Mucosa of descending colon (tissue), 3 donors: ENCODE measurements at regions not wholly inside any gene's neighbourhood (a gene's known extent, or its start where the extent isn't known, plus 50 kb on each side); places are given as distances from the start of the nearest gene placed in this dataset.

Source experiments
- ATAC-seq: fragments of 200-7000 bp; cut with Tn5 transposase; one replicate; pipeline ENCODE4 v1.9.1; 2020; ENCODE audit warnings: mild to moderate bottlenecking, moderate library complexity
- DNase-seq, 3 donors: peaks; one replicate each; pipeline ENCODE4 v3.0.0-alpha.2; 2020
- H3K36me3 ChIP-seq: fragments of 200-600 bp; one replicate; pipeline ENCODE4 v1.8.0; 2021; ENCODE audit warnings: low read depth, mild to moderate bottlenecking
- H3K4me1 ChIP-seq: fragments of 200-600 bp; one replicate; pipeline ENCODE4 v1.8.0; 2021; ENCODE audit warnings: low read depth, mild to moderate bottlenecking
- H3K4me3 ChIP-seq: fragments of 200-600 bp; one replicate; pipeline ENCODE4 v1.8.0; 2021; ENCODE audit warnings: mild to moderate bottlenecking
- H3K9me3 ChIP-seq: fragments of 200-600 bp; one replicate; pipeline ENCODE4 v1.8.0; 2021; ENCODE audit warnings: mild to moderate bottlenecking
- intact Hi-C, 2 donors: fragments of 100-400 bp; cut with DNase I in 1 of 2; cut with micrococcal nuclease in 1 of 2; formaldehyde crosslinking; loops; one replicate each; pipeline versions ENCODE4 v1.11.0 to v1.11.1; 2022; cut with DNase I, micrococcal nuclease
- TF ChIP-seq, protein P1 (sequence below): fragments of 200-600 bp; IDR thresholded peaks from one replicate; pipeline ENCODE4 v1.8.0; 2022; ENCODE audit warnings: antibody characterized with exemption, mild to moderate bottlenecking
- donor health status: DM: no; HTN: no; CAD: no; lungs with moderate emphysema.
- donor health status: DM: no; HTN: no; CAD: no.
- donor health status: DM: no; HTN: yes; CAD: no.

DNA sequence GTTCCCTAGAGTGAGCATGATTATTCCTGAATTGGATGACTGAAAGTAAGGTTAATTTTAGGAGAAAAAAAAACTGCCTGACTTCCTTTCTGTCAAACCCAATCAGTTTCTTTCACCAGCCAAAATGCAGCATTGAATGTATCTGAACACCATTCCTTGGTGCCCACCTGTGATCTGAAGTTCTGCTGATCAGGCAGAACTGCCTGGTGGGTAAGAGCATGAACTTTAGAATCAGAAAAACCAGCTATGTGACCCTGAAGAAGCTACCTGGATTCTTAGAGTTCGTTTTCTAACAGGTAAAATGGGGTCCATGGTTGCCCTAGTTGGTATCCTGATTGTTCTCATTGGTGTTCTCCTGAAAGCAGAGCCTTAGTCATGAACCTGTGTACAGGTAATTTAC is 506.9 kb downstream of the MED13L start:
- DNase-seq (no peak), ATAC-seq (no peak)
- no peaks in the 10 kb centered on the region for H3K4me1 ChIP-seq
- no peaks in the 10 kb centered on the region for H3K9me3 ChIP-seq
- H3K36me3 ChIP-seq = no peaks in the 10 kb centered on the region
- no peak overlapping the region for H3K4me3 ChIP-seq
- TF ChIP-seq, protein P1, sequence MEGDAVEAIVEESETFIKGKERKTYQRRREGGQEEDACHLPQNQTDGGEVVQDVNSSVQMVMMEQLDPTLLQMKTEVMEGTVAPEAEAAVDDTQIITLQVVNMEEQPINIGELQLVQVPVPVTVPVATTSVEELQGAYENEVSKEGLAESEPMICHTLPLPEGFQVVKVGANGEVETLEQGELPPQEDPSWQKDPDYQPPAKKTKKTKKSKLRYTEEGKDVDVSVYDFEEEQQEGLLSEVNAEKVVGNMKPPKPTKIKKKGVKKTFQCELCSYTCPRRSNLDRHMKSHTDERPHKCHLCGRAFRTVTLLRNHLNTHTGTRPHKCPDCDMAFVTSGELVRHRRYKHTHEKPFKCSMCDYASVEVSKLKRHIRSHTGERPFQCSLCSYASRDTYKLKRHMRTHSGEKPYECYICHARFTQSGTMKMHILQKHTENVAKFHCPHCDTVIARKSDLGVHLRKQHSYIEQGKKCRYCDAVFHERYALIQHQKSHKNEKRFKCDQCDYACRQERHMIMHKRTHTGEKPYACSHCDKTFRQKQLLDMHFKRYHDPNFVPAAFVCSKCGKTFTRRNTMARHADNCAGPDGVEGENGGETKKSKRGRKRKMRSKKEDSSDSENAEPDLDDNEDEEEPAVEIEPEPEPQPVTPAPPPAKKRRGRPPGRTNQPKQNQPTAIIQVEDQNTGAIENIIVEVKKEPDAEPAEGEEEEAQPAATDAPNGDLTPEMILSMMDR = no peak
- intact Hi-C loops = no loop called here

DNA sequence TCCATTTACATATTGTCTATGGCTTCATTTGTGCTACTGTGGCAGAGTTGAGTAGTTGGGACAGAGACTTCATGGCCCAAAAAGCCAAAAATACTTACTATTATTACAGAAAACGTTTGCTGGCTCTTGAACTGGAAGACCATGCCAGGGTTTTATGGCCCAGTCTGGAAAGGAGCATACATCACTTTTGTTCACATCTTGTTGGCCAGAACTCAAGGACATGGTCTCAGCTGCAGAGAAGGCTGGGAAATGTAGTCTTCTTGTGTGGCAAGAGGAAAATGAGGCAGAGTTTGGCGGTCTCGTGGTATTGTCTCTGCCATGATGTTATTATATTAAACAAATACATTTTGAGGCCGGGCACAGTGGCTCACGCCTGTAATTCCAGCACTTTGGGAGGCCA is 509.6 kb downstream of the MED13L start:
- Histone ChIP-seq H3K4me3 (no peak overlapping the region), H3K9me3 (no peaks in the 10 kb centered on the region), H3K36me3 (no peaks in the 10 kb centered on the region), H3K4me1 (no peaks in the 10 kb centered on the region)
- no peak for DNase-seq
- ATAC-seq = no peak
- TF ChIP-seq, protein P1 = no peak
- intact Hi-C loops = no loop called here

DNA sequence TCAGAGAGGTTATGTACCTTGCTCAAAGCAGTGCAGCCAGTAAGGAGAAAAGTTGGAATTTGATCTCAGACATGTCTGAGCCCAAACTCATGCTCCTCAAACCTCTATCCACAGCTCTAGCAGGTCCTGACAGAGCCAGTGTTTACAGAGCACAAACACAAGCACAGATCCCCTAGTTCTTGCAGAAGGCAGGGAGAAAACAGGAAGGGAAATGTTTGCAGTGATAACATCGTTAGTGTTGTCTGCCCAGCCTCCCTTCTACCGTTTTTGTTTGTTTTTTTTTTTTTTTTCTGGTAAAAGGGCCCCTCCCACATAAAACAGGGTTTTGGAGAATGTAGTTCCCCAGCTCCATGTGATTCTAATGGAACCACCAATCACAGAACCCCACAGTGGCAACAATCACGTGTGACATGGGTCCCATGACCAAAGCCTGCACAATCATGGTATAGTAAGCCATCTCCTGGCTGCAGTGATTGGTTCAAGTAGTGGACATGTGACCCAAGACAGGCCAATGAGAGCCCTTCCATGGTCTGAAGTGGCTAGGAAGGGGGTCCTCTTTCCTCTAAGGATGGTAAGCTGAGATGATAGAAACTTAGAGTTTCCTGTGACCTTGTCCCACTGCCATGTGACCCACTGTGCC is 513.4 kb downstream of the MED13L start:
- TF ChIP-seq, protein P1 = no peak

DNA sequence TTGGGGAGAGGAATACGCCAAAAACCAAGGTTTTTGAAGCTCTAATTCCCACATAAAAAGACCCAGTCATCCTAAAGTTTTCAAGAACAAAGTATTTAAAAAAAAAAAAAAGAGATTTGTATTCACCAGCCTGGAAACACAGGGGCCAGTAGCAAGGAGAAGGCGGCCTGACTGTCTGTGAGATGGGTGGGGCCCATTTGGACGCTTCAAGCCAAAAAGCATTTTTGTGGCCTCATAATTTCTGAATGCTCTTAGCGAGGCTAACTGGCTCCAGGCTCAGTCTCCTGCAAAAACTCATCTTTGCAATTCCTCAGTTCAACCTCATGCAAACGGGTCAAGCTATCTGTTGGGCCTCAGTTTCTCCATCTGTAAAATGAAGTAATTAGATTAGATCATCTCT is 514.1 kb downstream of the MED13L start:
- Histone ChIP-seq H3K4me3 (no peak overlapping the region), H3K36me3 (no peaks in the 10 kb centered on the region), H3K9me3 (no peaks in the 10 kb centered on the region), H3K4me1 (no peaks in the 10 kb centered on the region)
- intact Hi-C loops = no loop called here
- DNase-seq (no peak), ATAC-seq (no peak)
- TF ChIP-seq, protein P1 = no peak

More for the DNA sequence above, 513.4 kb downstream of the MED13L start:
- ATAC-seq (no peak), DNase-seq (no peak)
- no peaks in the 10 kb centered on the region for H3K36me3 ChIP-seq
- intact Hi-C loops = no loop called here
- no peak overlapping the region for H3K4me3 ChIP-seq
- H3K9me3 ChIP-seq = no peaks in the 10 kb centered on the region
- H3K4me1 ChIP-seq = no peaks in the 10 kb centered on the region

DNA sequence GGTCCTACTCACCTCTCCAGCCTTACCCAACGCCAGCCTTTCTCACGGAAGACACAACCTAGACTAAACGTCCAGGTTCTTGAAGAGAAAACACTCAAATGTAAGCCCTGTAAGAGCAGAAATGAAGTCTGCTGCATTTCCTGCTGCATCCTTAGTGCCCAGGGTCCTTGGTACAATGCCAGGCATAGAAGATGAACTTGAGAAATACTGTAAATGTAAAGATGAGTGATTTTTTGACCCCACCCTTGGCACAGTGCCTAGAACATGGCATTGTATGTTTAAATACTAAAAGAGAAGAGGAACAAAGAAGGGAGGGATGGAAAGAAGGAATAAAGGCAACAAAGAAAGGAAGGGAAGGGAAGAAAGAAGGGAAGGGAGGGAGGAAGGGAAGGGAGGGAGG is 514.6 kb downstream of the MED13L start:
- DNase-seq = no peak
- Histone ChIP-seq H3K9me3 (no peaks in the 10 kb centered on the region), H3K36me3 (no peaks in the 10 kb centered on the region), H3K4me1 (no peaks in the 10 kb centered on the region), H3K4me3 (no peak overlapping the region)
- TF ChIP-seq, protein P1 = no peak
- ATAC-seq = no peak
- intact Hi-C loops = no loop called here

DNA sequence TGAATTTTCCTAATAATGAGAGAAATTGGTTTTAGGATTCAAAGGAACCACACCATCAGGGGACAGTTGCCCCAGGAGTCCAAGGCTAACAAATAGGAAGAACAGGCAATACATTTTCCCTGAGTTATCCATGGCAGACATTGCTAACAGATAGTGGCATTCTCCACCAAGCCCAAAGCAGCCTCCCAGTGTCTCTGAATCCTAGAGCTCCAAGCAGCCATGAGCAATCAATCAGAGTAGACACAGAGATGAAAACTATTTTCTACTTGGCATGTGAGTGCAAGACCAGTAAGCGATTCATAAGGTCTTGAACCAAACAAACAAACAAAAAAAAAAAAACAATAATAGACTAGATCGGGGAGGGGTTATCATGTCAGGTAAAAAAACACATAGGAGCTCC is 515.7 kb downstream of the MED13L start:
- H3K36me3 ChIP-seq = no peaks in the 10 kb centered on the region
- ATAC-seq = no peak
- H3K4me1 ChIP-seq = no peaks in the 10 kb centered on the region
- TF ChIP-seq, protein P1 = no peak
- intact Hi-C loops = no loop called here
- H3K4me3 ChIP-seq = no peak overlapping the region
- DNase-seq = no peak
- no peaks in the 10 kb centered on the region for H3K9me3 ChIP-seq
